Spleen (tissue), 7 donors: ENCODE measurements at regions not wholly inside any gene's neighbourhood (a gene's known extent, or its start where the extent isn't known, plus 50 kb on each side); places are given as distances from the start of the nearest gene placed in this dataset.

Experiments used
- POLR2A ChIP-seq, 3 donors: fragments of 450-650 bp; IDR thresholded peaks; one replicate each; pipeline ENCODE4 v1.5.1; 2017; ENCODE audit warnings: antibody characterized with exemption in 3 of 3, mild to moderate bottlenecking in 1 of 3
- TF ChIP-seq, protein P1 (sequence below), 11 experiments: fragments of 200-600 bp in 7 of 11; fragments of 450-650 bp in 4 of 11; sonication (generic) in 4 of 11; IDR thresholded peaks in 8 of 11; conservative IDR thresholded peaks in 3 of 11; 1 replicate in 7 of 11; 2 replicates in 4 of 11; pipeline versions ENCODE4 v1.4.0 to v1.8.0; 2016 to 2021; ENCODE audit warnings: antibody characterized with exemption in 11 of 11, inconsistent platforms in 4 of 11, mild to moderate bottlenecking in 1 of 11
- donor health status: DM: no; HTN: no; CAD: no; lungs with moderate emphysema.
- donor health status: DM: no; HTN: no; CAD: no.
- donor health status: DM: no; HTN: no; CAD: no.

DNA sequence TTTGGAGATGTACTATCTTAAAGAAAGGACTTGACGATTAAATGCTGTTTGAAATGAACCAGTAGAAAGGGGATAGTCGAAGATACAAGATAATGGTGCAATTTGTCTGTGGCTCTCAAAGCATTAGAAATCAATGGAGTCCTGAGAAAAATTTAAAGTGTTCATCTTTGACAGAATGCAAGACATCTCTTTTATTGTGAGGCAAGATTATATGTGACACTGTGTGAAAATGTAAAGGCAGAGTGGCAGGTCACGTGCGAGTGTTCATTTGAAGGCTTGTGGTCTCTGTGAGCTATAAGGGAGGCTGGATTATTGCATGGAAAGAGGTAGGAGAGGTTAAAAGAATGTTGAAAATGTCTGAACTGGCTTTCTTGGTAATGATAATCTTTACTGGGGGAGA is 709.2 kb downstream of the DSC3 start:
- TF ChIP-seq, protein P1, sequence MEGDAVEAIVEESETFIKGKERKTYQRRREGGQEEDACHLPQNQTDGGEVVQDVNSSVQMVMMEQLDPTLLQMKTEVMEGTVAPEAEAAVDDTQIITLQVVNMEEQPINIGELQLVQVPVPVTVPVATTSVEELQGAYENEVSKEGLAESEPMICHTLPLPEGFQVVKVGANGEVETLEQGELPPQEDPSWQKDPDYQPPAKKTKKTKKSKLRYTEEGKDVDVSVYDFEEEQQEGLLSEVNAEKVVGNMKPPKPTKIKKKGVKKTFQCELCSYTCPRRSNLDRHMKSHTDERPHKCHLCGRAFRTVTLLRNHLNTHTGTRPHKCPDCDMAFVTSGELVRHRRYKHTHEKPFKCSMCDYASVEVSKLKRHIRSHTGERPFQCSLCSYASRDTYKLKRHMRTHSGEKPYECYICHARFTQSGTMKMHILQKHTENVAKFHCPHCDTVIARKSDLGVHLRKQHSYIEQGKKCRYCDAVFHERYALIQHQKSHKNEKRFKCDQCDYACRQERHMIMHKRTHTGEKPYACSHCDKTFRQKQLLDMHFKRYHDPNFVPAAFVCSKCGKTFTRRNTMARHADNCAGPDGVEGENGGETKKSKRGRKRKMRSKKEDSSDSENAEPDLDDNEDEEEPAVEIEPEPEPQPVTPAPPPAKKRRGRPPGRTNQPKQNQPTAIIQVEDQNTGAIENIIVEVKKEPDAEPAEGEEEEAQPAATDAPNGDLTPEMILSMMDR (IDR thresholded peaks at IDR 0.05 in 8 of 11, conservative IDR thresholded peaks at IDR 0.05 in 3 of 11) = no peak
- TF ChIP-seq POLR2A (IDR thresholded peaks at IDR 0.05) = no peak
